ENCODE measurements at regions not wholly inside any gene's neighbourhood (a gene's known extent, or its start where the extent isn't known, plus 50 kb on each side); places are given as distances from the start of the nearest gene placed in this dataset.

GRCh38 chr6:34638834-34639736 lies 57.5 kb downstream of the ILRUN start:
- H3K4me3 Mint-ChIP-seq (ENCODE audit: unreplicated experiment) = no peak overlapping the region
- TF ChIP-seq CTCF (IDR thresholded peaks at IDR 0.05) = no peak
- DNase-seq (ENCODE audit: low spot score) = no peak
- H3K36me3 Mint-ChIP-seq (ENCODE audit: low read depth) = peaks cover 5% of the 10 kb centered on the region
- H3K27me3 Mint-ChIP-seq (ENCODE audit: low read depth) = no peaks in the 10 kb centered on the region
- peaks cover 4% of the 10 kb centered on the region for H3K4me1 Mint-ChIP-seq (ENCODE audit: low read depth)
- no peak overlapping the region for H3K27ac Mint-ChIP-seq (ENCODE audit: unreplicated experiment)
- H3K9me3 Mint-ChIP-seq (ENCODE audit: low read depth) = no peaks in the 10 kb centered on the region

GRCh38 chr6:34633785-34634184 lies 62.8 kb downstream of the ILRUN start:
- H3K4me1 Mint-ChIP-seq (ENCODE audit: low read depth) = peaks cover 23% of the 10 kb centered on the region
- H3K4me3 Mint-ChIP-seq (ENCODE audit: unreplicated experiment) = no peak overlapping the region
- H3K27ac Mint-ChIP-seq (ENCODE audit: unreplicated experiment) = no peak overlapping the region
- H3K36me3 Mint-ChIP-seq (ENCODE audit: low read depth) = peaks cover 9% of the 10 kb centered on the region
- H3K27me3 Mint-ChIP-seq (ENCODE audit: low read depth) = no peaks in the 10 kb centered on the region
- TF ChIP-seq CTCF (IDR thresholded peaks at IDR 0.05) = no peak
- DNase-seq (ENCODE audit: low spot score) = no peak
- H3K9me3 Mint-ChIP-seq (ENCODE audit: low read depth) = peaks cover 7% of the 10 kb centered on the region

- peaks cover 9% of the 10 kb centered on the region for H3K36me3 Mint-ChIP-seq (ENCODE audit: low read depth)
- TF ChIP-seq CTCF (IDR thresholded peaks at IDR 0.05) = no peak
These were observed 63.3 kb downstream of the ILRUN start for GRCh38 chr6:34633256-34633655.

GRCh38 chr6:34630040-34630439 lies 66.5 kb downstream of the ILRUN start:
- Mint-ChIP-seq H3K4me3 (ENCODE audit: unreplicated experiment) (no peak overlapping the region), H3K4me1 (ENCODE audit: low read depth) (peaks cover 23% of the 10 kb centered on the region), H3K27ac (ENCODE audit: unreplicated experiment) (peak overlapping the region; percentile 82), H3K9me3 (ENCODE audit: low read depth) (peaks cover 7% of the 10 kb centered on the region), H3K36me3 (ENCODE audit: low read depth) (peaks cover 11% of the 10 kb centered on the region), H3K27me3 (ENCODE audit: low read depth) (no peaks in the 10 kb centered on the region)
- no peak for TF ChIP-seq CTCF (IDR thresholded peaks at IDR 0.05)
- DNase-seq (ENCODE audit: low spot score) = no peak

More at GRCh38 chr6:34633256-34633655, 63.3 kb downstream of the ILRUN start:
- no peak for DNase-seq (ENCODE audit: low spot score)
- Mint-ChIP-seq H3K4me1 (ENCODE audit: low read depth) (peaks cover 23% of the 10 kb centered on the region), H3K27me3 (ENCODE audit: low read depth) (no peaks in the 10 kb centered on the region), H3K4me3 (ENCODE audit: unreplicated experiment) (no peak overlapping the region), H3K27ac (ENCODE audit: unreplicated experiment) (no peak overlapping the region), H3K9me3 (ENCODE audit: low read depth) (peaks cover 7% of the 10 kb centered on the region)

DNA sequence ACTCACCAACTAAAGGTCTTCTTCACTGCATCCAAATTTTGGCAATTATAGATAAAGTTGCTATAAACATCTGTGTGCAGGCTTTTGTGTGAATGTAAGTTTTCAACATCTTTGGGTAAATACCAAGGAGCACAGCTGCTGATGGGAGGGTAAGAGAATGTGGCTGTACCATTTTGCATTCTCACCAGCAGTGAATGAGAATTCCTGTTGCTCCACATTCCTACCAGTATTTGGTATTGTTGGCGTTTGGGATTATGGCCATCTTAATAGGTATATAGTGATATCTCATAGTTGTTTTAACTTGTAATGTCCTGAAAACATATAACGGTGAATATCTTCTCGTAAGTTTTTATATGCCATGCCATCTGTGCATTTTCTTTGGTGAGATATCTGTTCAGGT lies 69.3 kb downstream of the ILRUN start:
- TF ChIP-seq CTCF (IDR thresholded peaks at IDR 0.05) = no peak

More for the DNA sequence above, 69.3 kb downstream of the ILRUN start:
- Mint-ChIP-seq H3K27me3 (ENCODE audit: low read depth) (no peaks in the 10 kb centered on the region), H3K9me3 (ENCODE audit: low read depth) (peaks cover 7% of the 10 kb centered on the region), H3K4me1 (ENCODE audit: low read depth) (peaks cover 23% of the 10 kb centered on the region), H3K27ac (ENCODE audit: unreplicated experiment) (no peak overlapping the region), H3K4me3 (ENCODE audit: unreplicated experiment) (no peak overlapping the region), H3K36me3 (ENCODE audit: low read depth) (peaks cover 9% of the 10 kb centered on the region)
- no peak for DNase-seq (ENCODE audit: low spot score)
